Parathyroid adenoma (tissue), 2 donors: ENCODE measurements at regions not wholly inside any gene's neighbourhood (a gene's known extent, or its start where the extent isn't known, plus 50 kb on each side); places are given as distances from the start of the nearest gene placed in this dataset.

Experiments
- H2AFZ ChIP-seq: fragments of 300-600 bp; sonication (generic); one replicate; pipeline ENCODE4 v1.7.0; 2017; ENCODE audit warnings: antibody characterized with exemption, mild to moderate bottlenecking
- H3K27ac ChIP-seq: fragments of 300-600 bp; sonication (generic); one replicate; pipeline ENCODE4 v1.7.0; 2017
- H3K27me3 ChIP-seq: fragments of 300-600 bp; sonication (generic); one replicate; pipeline ENCODE4 v1.7.0; 2017; ENCODE audit warnings: low read length; ENCODE audit not compliant: control insufficient read depth, insufficient read depth
- H3K36me3 ChIP-seq: fragments of 300-600 bp; sonication (generic); one replicate; pipeline ENCODE4 v1.7.0; 2017; ENCODE audit warnings: low read length; ENCODE audit not compliant: control insufficient read depth, insufficient read depth
- H3K4me1 ChIP-seq: fragments of 300-600 bp; sonication (generic); one replicate; pipeline ENCODE4 v1.7.0; 2017; ENCODE audit warnings: control low read depth
- H3K4me2 ChIP-seq: fragments of 300-600 bp; sonication (generic); one replicate; pipeline ENCODE4 v1.7.0; 2017; ENCODE audit warnings: low read length
- H3K4me3 ChIP-seq: fragments of 300-600 bp; sonication (generic); one replicate; pipeline ENCODE4 v1.7.0; 2017; ENCODE audit warnings: low read depth, low read length
- H3K79me2 ChIP-seq: fragments of 300-600 bp; sonication (generic); one replicate; pipeline ENCODE4 v1.7.0; 2017; ENCODE audit warnings: control low read depth
- H3K9ac ChIP-seq: fragments of 300-600 bp; sonication (generic); one replicate; pipeline ENCODE4 v1.7.0; 2017; ENCODE audit warnings: mild to moderate bottlenecking
- H3K9me3 ChIP-seq: fragments of 300-600 bp; sonication (generic); one replicate; pipeline ENCODE4 v1.7.0; 2017; ENCODE audit warnings: low read length; ENCODE audit not compliant: control insufficient read depth
- TF ChIP-seq, protein P1 (sequence below): fragments of 300-600 bp; sonication (generic); IDR thresholded peaks from one replicate; pipeline ENCODE4 v1.7.0; 2017; ENCODE audit warnings: antibody characterized with exemption, mild to moderate bottlenecking
- donor health status: primary hyperparathyroidism.

DNA sequence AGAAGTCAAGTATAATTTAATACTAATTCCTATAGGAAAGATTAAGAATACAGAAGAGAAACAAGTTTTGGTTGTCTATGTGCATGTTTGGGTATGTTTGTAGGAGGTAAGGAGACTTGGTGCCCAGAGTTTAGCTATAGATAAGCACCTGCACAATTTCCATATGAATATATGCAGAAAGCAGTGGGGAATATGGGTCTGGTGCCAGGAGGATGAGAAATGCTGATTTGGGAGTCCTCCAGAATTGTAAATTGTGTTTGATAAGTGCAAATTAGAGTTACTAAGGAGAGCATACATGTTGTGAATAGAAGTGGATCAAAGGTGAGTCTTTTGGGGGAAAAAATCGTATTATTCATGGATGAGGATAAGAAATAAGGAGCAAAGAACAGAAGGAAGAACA is 653.1 kb downstream of the EFNA5 start:
- TF ChIP-seq, protein P1, sequence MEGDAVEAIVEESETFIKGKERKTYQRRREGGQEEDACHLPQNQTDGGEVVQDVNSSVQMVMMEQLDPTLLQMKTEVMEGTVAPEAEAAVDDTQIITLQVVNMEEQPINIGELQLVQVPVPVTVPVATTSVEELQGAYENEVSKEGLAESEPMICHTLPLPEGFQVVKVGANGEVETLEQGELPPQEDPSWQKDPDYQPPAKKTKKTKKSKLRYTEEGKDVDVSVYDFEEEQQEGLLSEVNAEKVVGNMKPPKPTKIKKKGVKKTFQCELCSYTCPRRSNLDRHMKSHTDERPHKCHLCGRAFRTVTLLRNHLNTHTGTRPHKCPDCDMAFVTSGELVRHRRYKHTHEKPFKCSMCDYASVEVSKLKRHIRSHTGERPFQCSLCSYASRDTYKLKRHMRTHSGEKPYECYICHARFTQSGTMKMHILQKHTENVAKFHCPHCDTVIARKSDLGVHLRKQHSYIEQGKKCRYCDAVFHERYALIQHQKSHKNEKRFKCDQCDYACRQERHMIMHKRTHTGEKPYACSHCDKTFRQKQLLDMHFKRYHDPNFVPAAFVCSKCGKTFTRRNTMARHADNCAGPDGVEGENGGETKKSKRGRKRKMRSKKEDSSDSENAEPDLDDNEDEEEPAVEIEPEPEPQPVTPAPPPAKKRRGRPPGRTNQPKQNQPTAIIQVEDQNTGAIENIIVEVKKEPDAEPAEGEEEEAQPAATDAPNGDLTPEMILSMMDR, result no peak
- H3K4me2 ChIP-seq, result no peak overlapping the region
- H3K79me2 ChIP-seq, result no peaks in the 10 kb centered on the region
- no peak overlapping the region for H3K4me3 ChIP-seq
- no peaks in the 10 kb centered on the region for H3K9me3 ChIP-seq
- no peaks in the 10 kb centered on the region for H3K4me1 ChIP-seq
- H3K9ac ChIP-seq, result no peak overlapping the region
- no peaks in the 10 kb centered on the region for H3K36me3 ChIP-seq
- H3K27ac ChIP-seq, result no peak overlapping the region
- H2AFZ ChIP-seq, result no peak overlapping the region
- H3K27me3 ChIP-seq, result no peaks in the 10 kb centered on the region

DNA sequence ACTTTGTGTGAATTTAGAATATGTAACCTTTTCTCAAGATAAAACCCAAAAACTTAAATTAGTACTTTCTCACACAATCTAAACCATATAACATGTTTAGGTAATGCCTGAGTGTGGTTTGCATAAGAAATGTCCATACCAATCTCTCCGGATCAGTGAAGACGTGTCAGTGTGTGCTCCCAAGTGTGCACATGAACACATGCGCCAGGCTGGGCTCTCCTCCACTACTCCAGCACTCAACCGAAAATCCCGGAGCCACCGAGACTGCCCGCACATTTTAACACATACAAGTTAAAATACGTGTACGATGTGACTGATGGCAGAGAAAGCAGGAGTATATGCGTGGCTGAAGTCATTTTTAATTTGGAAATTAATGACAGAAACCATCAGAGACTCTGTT is 658.4 kb downstream of the EFNA5 start:
- Histone ChIP-seq H3K4me3 (no peak overlapping the region), H3K27ac (no peak overlapping the region), H3K79me2 (no peaks in the 10 kb centered on the region), H3K36me3 (no peaks in the 10 kb centered on the region), H3K9ac (no peak overlapping the region), H3K9me3 (no peaks in the 10 kb centered on the region), H2AFZ (no peak overlapping the region), H3K4me1 (no peaks in the 10 kb centered on the region), H3K27me3 (no peaks in the 10 kb centered on the region), H3K4me2 (no peak overlapping the region)
- TF ChIP-seq, protein P1, result no peak

DNA sequence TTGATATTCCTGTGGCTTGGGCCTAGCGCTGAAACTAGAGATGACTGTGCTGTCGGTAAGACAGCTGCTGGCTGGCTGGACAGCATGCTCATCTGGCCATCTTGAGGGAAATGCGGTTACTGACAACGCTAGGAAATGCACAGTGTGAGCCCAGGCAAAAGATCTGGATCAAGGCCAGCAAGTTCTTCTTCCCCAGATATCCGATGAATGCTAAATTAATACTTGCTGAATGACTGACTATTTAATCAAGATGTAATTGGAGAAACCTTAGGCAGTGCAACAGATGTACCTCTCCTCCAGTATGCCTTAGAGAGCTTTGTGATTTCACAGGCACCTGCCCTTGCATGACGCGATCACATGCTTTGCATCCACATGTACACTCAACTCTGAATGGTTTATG is 659.1 kb downstream of the EFNA5 start:
- TF ChIP-seq, protein P1, result no peak
- Histone ChIP-seq H3K4me1 (no peaks in the 10 kb centered on the region), H3K4me2 (no peak overlapping the region), H3K79me2 (no peaks in the 10 kb centered on the region), H3K4me3 (no peak overlapping the region), H3K9me3 (no peaks in the 10 kb centered on the region), H3K9ac (no peak overlapping the region), H2AFZ (no peak overlapping the region), H3K27ac (no peak overlapping the region), H3K27me3 (no peaks in the 10 kb centered on the region), H3K36me3 (no peaks in the 10 kb centered on the region)

DNA sequence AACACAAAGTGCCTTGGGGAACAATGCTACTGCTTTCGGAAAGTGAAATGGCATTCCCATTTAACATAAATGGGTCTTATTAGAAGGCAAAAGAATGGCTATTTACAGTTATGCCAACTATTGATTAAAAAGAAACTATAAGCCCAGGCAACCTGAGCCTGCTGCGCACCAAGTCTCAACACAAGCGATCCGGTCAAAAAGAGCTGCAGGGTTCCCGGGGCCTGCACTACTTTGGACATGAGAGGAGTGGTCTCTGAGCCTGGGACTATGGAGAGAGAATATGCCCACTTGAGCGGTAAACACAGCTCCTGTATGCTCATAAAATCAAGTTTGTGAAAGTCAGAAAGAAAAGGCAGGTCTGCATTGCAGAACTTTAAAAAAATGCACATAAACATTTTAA is 660.7 kb downstream of the EFNA5 start:
- H2AFZ ChIP-seq, result no peak overlapping the region
- H3K36me3 ChIP-seq, result no peaks in the 10 kb centered on the region
- H3K4me3 ChIP-seq, result no peak overlapping the region
- no peak overlapping the region for H3K9ac ChIP-seq
- TF ChIP-seq, protein P1, result no peak
- no peak overlapping the region for H3K27ac ChIP-seq
- no peaks in the 10 kb centered on the region for H3K4me1 ChIP-seq
- no peaks in the 10 kb centered on the region for H3K79me2 ChIP-seq
- no peak overlapping the region for H3K4me2 ChIP-seq
- H3K9me3 ChIP-seq, result no peaks in the 10 kb centered on the region
- H3K27me3 ChIP-seq, result no peaks in the 10 kb centered on the region

DNA sequence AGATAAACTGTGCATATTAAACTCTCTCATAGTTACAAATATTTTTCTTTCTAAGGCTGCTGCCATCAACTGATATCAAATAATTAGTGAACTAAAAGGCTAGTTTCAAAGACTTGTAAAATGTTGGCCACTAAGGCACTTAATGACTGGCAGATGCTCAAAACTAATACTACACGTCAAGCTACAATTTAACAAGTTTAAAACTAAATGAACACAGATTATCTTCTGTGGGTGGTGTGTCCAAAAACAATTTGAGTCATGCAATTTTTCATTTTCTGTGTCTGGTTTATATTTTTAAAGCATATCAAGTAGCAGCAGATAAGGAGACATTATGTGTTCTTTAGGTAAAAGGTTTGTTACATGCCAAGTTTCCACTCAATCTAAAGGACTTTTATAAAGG is 665.1 kb downstream of the EFNA5 start:
- Histone ChIP-seq H3K36me3 (no peaks in the 10 kb centered on the region), H3K27me3 (no peaks in the 10 kb centered on the region), H2AFZ (no peak overlapping the region), H3K79me2 (no peaks in the 10 kb centered on the region), H3K4me3 (no peak overlapping the region), H3K4me1 (no peaks in the 10 kb centered on the region), H3K9me3 (no peaks in the 10 kb centered on the region), H3K9ac (no peak overlapping the region), H3K4me2 (no peak overlapping the region), H3K27ac (no peak overlapping the region)
- TF ChIP-seq, protein P1, result no peak
